SK-N-SH (cell line): ENCODE measurements at regions not wholly inside any gene's neighbourhood (a gene's known extent, or its start where the extent isn't known, plus 50 kb on each side); places are given as distances from the start of the nearest gene placed in this dataset.

Experiments
- CTCF ChIA-PET: fragments of 300-600, 350-600 bp; formaldehyde crosslinking; extraction: SDS; loops from one replicate; lab custom pipeline; 2021; lab: Yijun Ruan, JAX
- POLR2A ChIA-PET: fragments of 350-600 bp; sonication (Branson Sonifier 250); formaldehyde crosslinking; extraction: SDS; loops from one replicate; lab custom pipeline; 2020; ENCODE audit warnings: antibody characterized with exemption, inconsistent platforms; lab: Yijun Ruan, JAX
- DNase-seq: peaks from one replicate; pipeline ENCODE4 v3.0.0; 2012
- H2AFZ ChIP-seq: fragments of 200-600 bp; sonication (generic); 2 replicates; pipeline ENCODE4 v1.8.1; 2016; ENCODE audit warnings: antibody characterized with exemption, mild to moderate bottlenecking, low read depth
- H3F3A ChIP-seq: fragments of 200-600 bp; sonication (generic); replicated peaks from 2 replicates; pipeline ENCODE3; 2016; ENCODE audit warnings: antibody characterized with exemption, mild to moderate bottlenecking; ENCODE audit not compliant: insufficient read depth
- H3K27ac ChIP-seq, 2 experiments: fragments of 200-500 bp in 1 of 2; fragments of 200-600 bp in 1 of 2; sonication (Bioruptor generic) in 1 of 2; sonication (generic), shearing (Covaris generic) in 1 of 2; 2 replicates each; pipeline versions ENCODE4 v1.5.1 to v1.6.1; 2014 to 2016; ENCODE audit warnings: low read depth in 2 of 2, inconsistent platforms in 1 of 2, low read length in 1 of 2, mild to moderate bottlenecking in 1 of 2, mixed read lengths in 1 of 2
- H3K27me3 ChIP-seq: fragments of 200-600 bp; sonication (generic), shearing (Covaris generic); 2 replicates; pipeline ENCODE4 v1.6.1; 2016; ENCODE audit warnings: mixed run types; ENCODE audit not compliant: insufficient read depth
- H3K36me3 ChIP-seq, 2 experiments: fragments of 200-500 bp in 1 of 2; fragments of 200-600 bp in 1 of 2; sonication (Bioruptor generic) in 1 of 2; sonication (generic) in 1 of 2; replicated peaks in 1 of 2; 2 replicates each; pipeline versions ENCODE3 to v1.5.1; 2014 to 2016; ENCODE audit warnings: low read length in 1 of 2, mild to moderate bottlenecking in 1 of 2; ENCODE audit not compliant: insufficient read depth in 2 of 2, control insufficient read depth in 1 of 2
- H3K4me1 ChIP-seq, 2 experiments: fragments of 200-500 bp in 1 of 2; fragments of 200-600 bp in 1 of 2; sonication (Bioruptor generic) in 1 of 2; sonication (generic), shearing (Covaris generic) in 1 of 2; 2 replicates each; pipeline versions ENCODE4 v1.5.1 to v1.6.1; 2014 to 2016; ENCODE audit warnings: low read depth in 1 of 2, low read length in 1 of 2, mixed run types in 1 of 2; ENCODE audit not compliant: insufficient read depth in 2 of 2, control insufficient read depth in 1 of 2
- H3K4me2 ChIP-seq: fragments of 200-600 bp; sonication (generic), shearing (Covaris generic); 2 replicates; pipeline ENCODE4 v1.6.1; 2017; ENCODE audit warnings: mixed run types
- H3K4me3 ChIP-seq, 2 experiments: fragments of 200-500 bp in 1 of 2; fragments of 200-600 bp in 1 of 2; sonication (Bioruptor generic) in 1 of 2; sonication (generic), shearing (Covaris generic) in 1 of 2; 2 replicates each; pipeline versions ENCODE4 v1.5.1 to v1.8.1; 2014 to 2016; ENCODE audit warnings: low read depth in 2 of 2, inconsistent platforms in 1 of 2, low read length in 1 of 2, mild to moderate bottlenecking in 1 of 2, mixed read lengths in 1 of 2, moderate library complexity in 1 of 2
- H3K79me2 ChIP-seq: fragments of 200-600 bp; sonication (generic); 2 replicates; pipeline ENCODE4 v1.8.1; 2017; ENCODE audit warnings: mild to moderate bottlenecking; ENCODE audit not compliant: insufficient read depth
- H3K9ac ChIP-seq: fragments of 200-600 bp; sonication (generic); 2 replicates; pipeline ENCODE4 v1.6.1; 2017; ENCODE audit warnings: mixed run types
- H3K9me2 ChIP-seq: fragments of 200-600 bp; sonication (generic); 2 replicates; pipeline ENCODE4 v1.6.1; 2017; ENCODE audit warnings: mixed run types
- H3K9me3 ChIP-seq: fragments of 200-600 bp; sonication (generic); 2 replicates; pipeline ENCODE4 v1.6.1; 2017; ENCODE audit warnings: mixed run types, mild to moderate bottlenecking, moderate library complexity
- H4K20me1 ChIP-seq: fragments of 200-600 bp; sonication (generic); 2 replicates; pipeline ENCODE4 v1.6.1; 2017; ENCODE audit warnings: mild to moderate bottlenecking, mixed run types; ENCODE audit not compliant: insufficient read depth
- CHD2 ChIP-seq: fragments of 150-350 bp; IDR thresholded peaks from 2 replicates; pipeline ENCODE4 v1.6.1; 2018; ENCODE audit warnings: low read length; ENCODE audit not compliant: partially characterized antibody
- EP300 ChIP-seq, 2 experiments: IDR thresholded peaks; 2 replicates each; pipeline versions ENCODE4 v1.4.0 to v1.6.1; 2012; ENCODE audit warnings: borderline replicate concordance in 1 of 2, low read depth in 1 of 2, low read length in 1 of 2
- EZH2phosphoT487 ChIP-seq: fragments of 200-600 bp; sonication (generic); IDR thresholded peaks from 2 replicates; pipeline ENCODE4 v1.6.1; 2017; ENCODE audit warnings: low read depth, mixed run types, mild to moderate bottlenecking, antibody characterized with exemption, moderate library complexity, borderline replicate concordance
- FOXM1 ChIP-seq: IDR thresholded peaks from 2 replicates; pipeline ENCODE4 v1.4.0; 2012; ENCODE audit warnings: low read depth, mild to moderate bottlenecking
- GABPA ChIP-seq: IDR thresholded peaks from 2 replicates; pipeline ENCODE4 v1.4.0; 2012; ENCODE audit warnings: low read depth, mild to moderate bottlenecking
- JUND ChIP-seq: IDR thresholded peaks from 2 replicates; pipeline ENCODE4 v1.4.0; 2012
- NFIC ChIP-seq: IDR thresholded peaks from 2 replicates; pipeline ENCODE4 v1.4.0; 2012; ENCODE audit warnings: borderline replicate concordance
- NRF1 ChIP-seq: IDR thresholded peaks from 2 replicates; pipeline ENCODE4 v1.6.1; 2012; ENCODE audit warnings: low read depth, mild to moderate bottlenecking, low read length
- RAD21 ChIP-seq: IDR thresholded peaks from 2 replicates; pipeline ENCODE4 v1.6.1; 2012; ENCODE audit warnings: mild to moderate bottlenecking, low read length
- RXRA ChIP-seq: IDR thresholded peaks from 2 replicates; pipeline ENCODE4 v1.4.0; 2012; ENCODE audit warnings: low read depth, mild to moderate bottlenecking, borderline replicate concordance
- TAF1 ChIP-seq: IDR thresholded peaks from 2 replicates; pipeline ENCODE4 v1.6.1; 2012; ENCODE audit warnings: low read depth, mild to moderate bottlenecking, low read length, moderate library complexity, borderline replicate concordance
- WGBS: methylation state at CpG from one replicate; pipeline ENCODE4 v1.1.6; 2017; ENCODE audit warnings: low lambda C conversion rate; 5-methylcytosine and 5-hydroxymethylcytosine counted together
- TF ChIP-seq, protein P1 (sequence below): IDR thresholded peaks from 2 replicates; pipeline ENCODE4 v1.4.0; 2012; ENCODE audit warnings: low read depth, borderline replicate concordance
- TF ChIP-seq, protein P2 (sequence below): IDR thresholded peaks from 2 replicates; pipeline ENCODE4; 2012
- TF ChIP-seq, protein P3 (sequence below): fragments of 200-600 bp; sonication (generic); IDR thresholded peaks from 2 replicates; pipeline ENCODE4 v1.6.1; 2017; ENCODE audit warnings: antibody characterized with exemption, mild to moderate bottlenecking, moderate library complexity

DNA sequence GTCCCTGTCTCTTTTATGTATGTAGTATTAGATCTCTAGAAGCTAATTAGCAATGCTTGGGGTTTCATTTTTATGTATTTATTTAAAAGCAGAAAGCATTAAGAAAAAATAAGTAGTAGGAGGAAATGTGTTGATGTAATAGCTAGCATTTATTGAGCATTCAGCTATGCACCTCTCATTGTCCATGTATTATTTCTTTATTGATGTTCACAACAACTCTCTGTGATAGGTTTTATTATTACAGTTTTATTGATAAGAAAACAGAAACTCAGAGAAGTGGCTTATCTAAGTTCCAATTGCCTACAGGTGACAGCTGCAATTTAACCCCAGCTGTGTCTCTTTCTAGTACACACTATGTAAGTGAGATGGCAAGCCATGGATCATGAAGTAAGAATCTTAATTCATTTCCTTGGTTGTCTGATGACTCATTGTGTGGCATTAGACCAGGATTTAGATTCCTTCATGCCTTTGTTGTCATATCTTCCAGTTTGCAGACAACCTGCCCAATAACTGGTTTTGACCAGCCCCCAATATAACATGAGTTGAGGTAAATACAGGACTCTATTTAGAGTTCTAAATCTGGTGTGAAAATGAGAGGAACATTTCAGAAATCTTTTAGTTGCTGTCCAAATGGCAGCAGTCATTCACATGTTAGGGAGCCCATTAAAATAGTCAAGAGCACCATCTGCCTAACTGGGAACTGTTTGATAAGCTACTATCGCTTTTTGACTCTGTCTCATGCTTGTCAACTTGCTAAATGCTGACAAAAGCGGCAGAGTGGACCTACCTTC lies 170.8 kb upstream of the PHACTR1 start (continued):
- TF ChIP-seq RAD21 (no peak), EP300 (IDR thresholded peaks at IDR 0.05; ENCODE audit: borderline replicate concordance in 1 of 2, low read depth in 1 of 2, low read length in 1 of 2) (peak in 1 of 2 experiments; percentile 70; a peak in 2 of 4 replicates), FOXM1 (no peak), CHD2 (no peak)
- TF ChIP-seq, protein P1, sequence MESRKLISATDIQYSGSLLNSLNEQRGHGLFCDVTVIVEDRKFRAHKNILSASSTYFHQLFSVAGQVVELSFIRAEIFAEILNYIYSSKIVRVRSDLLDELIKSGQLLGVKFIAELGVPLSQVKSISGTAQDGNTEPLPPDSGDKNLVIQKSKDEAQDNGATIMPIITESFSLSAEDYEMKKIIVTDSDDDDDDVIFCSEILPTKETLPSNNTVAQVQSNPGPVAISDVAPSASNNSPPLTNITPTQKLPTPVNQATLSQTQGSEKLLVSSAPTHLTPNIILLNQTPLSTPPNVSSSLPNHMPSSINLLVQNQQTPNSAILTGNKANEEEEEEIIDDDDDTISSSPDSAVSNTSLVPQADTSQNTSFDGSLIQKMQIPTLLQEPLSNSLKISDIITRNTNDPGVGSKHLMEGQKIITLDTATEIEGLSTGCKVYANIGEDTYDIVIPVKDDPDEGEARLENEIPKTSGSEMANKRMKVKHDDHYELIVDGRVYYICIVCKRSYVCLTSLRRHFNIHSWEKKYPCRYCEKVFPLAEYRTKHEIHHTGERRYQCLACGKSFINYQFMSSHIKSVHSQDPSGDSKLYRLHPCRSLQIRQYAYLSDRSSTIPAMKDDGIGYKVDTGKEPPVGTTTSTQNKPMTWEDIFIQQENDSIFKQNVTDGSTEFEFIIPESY: no peak
- TF ChIP-seq, all 33 proteins: peak for 9

DNA sequence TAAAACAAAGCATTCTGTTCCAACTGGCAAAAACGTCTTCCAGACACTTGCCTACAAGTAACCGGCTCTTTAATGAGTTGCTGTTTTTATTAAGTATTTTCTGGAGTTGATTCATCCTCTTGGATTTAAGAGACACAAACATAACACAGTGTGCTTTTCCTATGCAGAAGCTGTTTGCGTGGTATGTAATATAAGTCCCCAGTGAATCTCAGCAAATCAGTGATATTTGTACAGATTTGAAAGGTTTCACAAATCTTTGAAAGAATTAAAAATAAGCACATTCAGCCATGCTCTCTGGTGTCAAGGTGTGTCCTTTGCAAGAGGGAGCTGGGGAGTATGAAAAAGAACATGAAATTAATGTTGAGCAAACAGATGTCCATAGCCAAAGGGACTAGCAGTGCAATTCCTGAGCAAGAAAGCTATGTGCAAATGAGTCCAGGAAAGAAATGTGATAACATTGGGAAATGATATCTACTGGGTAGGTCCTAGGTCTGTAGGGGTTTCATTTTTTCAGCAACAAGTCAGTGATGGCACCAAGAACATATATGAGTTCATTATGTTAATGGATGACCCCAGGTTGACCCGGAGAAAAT lies 170.1 kb upstream of the PHACTR1 start:
- TF ChIP-seq NFIC: no peak
- TF ChIP-seq TAF1: no peak
- TF ChIP-seq EP300 (IDR thresholded peaks at IDR 0.05; ENCODE audit: borderline replicate concordance in 1 of 2, low read depth in 1 of 2, low read length in 1 of 2): no peak
- no peak for TF ChIP-seq RXRA
- TF ChIP-seq, protein P2, sequence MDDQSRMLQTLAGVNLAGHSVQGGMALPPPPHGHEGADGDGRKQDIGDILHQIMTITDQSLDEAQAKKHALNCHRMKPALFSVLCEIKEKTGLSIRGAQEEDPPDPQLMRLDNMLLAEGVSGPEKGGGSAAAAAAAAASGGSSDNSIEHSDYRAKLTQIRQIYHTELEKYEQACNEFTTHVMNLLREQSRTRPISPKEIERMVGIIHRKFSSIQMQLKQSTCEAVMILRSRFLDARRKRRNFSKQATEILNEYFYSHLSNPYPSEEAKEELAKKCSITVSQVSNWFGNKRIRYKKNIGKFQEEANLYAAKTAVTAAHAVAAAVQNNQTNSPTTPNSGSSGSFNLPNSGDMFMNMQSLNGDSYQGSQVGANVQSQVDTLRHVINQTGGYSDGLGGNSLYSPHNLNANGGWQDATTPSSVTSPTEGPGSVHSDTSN: no peak
- TF ChIP-seq CHD2: no peak
- no peak for TF ChIP-seq JUND
- TF ChIP-seq, protein P1: no peak
- TF ChIP-seq NRF1: no peak
- TF ChIP-seq EZH2phosphoT487: no peak
- TF ChIP-seq, protein P3, sequence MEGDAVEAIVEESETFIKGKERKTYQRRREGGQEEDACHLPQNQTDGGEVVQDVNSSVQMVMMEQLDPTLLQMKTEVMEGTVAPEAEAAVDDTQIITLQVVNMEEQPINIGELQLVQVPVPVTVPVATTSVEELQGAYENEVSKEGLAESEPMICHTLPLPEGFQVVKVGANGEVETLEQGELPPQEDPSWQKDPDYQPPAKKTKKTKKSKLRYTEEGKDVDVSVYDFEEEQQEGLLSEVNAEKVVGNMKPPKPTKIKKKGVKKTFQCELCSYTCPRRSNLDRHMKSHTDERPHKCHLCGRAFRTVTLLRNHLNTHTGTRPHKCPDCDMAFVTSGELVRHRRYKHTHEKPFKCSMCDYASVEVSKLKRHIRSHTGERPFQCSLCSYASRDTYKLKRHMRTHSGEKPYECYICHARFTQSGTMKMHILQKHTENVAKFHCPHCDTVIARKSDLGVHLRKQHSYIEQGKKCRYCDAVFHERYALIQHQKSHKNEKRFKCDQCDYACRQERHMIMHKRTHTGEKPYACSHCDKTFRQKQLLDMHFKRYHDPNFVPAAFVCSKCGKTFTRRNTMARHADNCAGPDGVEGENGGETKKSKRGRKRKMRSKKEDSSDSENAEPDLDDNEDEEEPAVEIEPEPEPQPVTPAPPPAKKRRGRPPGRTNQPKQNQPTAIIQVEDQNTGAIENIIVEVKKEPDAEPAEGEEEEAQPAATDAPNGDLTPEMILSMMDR: no peak
- no peak for TF ChIP-seq GABPA
- Histone ChIP-seq H3K9me2 (no peaks in the 10 kb centered on the region), H3F3A (peaks cover 4% of the 10 kb centered on the region), H3K9me3 (no peaks in the 10 kb centered on the region), H3K79me2 (no peaks in the 10 kb centered on the region), H3K4me3 (no peak overlapping the region), H3K27me3 (no peaks in the 10 kb centered on the region), H4K20me1 (no peaks in the 10 kb centered on the region), H2AFZ (no peak overlapping the region), H3K4me1 (peaks cover 0 to 6% of the 10 kb centered on the region in 2 experiments; a peak in 1 of 4 replicates), H3K4me2 (0 out of 2 replicates have a peak overlapping the region, but pooled peaks have one; percentile 9), H3K36me3 (no peaks in the 10 kb centered on the region), H3K27ac (peak overlapping the region in 1 of 2 experiments; percentile 11; a peak in 1 of 4 replicates), H3K9ac (no peak overlapping the region)
- DNase-seq: no peak
- 84% methylated on average over 4 of the region's 4 CpGs for WGBS
- ChIA-PET POLR2A (no interaction called here), CTCF (no interaction called here)
